Upper lobe of right lung (tissue), 1 donor: ENCODE measurements at regions not wholly inside any gene's neighbourhood (a gene's known extent, or its start where the extent isn't known, plus 50 kb on each side); places are given as distances from the start of the nearest gene placed in this dataset.

ENCODE experiments used
- ATAC-seq: fragments of 200-7000 bp; cut with Tn5 transposase; one replicate; pipeline ENCODE4 v1.9.1; 2020; ENCODE audit warnings: mild to moderate bottlenecking, moderate library complexity
- DNase-seq: peaks from one replicate; pipeline ENCODE4 v3.0.0-alpha.2; 2020
- H3K27ac ChIP-seq: fragments of 200-600 bp; one replicate; pipeline ENCODE4 v1.8.0; 2022
- H3K27me3 ChIP-seq: fragments of 200-600 bp; one replicate; pipeline ENCODE4 v1.8.0; 2022; ENCODE audit warnings: mild to moderate bottlenecking
- H3K36me3 ChIP-seq: fragments of 200-600 bp; one replicate; pipeline ENCODE4 v1.8.0; 2022
- H3K4me1 ChIP-seq: fragments of 200-600 bp; one replicate; pipeline ENCODE4 v1.8.0; 2022
- H3K4me3 ChIP-seq: fragments of 200-600 bp; one replicate; pipeline ENCODE4 v1.8.0; 2022; ENCODE audit warnings: mild to moderate bottlenecking
- H3K9me3 ChIP-seq: fragments of 200-600 bp; one replicate; pipeline ENCODE4 v1.8.0; 2022
- intact Hi-C: fragments of 100-400 bp; cut with DNase I; formaldehyde crosslinking; loops from one replicate; pipeline ENCODE4 v1.11.0; 2022
- TF ChIP-seq, protein P1 (sequence below): fragments of 200-600 bp; IDR thresholded peaks from one replicate; pipeline ENCODE4 v1.8.0; 2022; ENCODE audit warnings: antibody characterized with exemption
- donor health status: DM: no; HTN: yes; CAD: no; lungs with severe emphysema.

DNA sequence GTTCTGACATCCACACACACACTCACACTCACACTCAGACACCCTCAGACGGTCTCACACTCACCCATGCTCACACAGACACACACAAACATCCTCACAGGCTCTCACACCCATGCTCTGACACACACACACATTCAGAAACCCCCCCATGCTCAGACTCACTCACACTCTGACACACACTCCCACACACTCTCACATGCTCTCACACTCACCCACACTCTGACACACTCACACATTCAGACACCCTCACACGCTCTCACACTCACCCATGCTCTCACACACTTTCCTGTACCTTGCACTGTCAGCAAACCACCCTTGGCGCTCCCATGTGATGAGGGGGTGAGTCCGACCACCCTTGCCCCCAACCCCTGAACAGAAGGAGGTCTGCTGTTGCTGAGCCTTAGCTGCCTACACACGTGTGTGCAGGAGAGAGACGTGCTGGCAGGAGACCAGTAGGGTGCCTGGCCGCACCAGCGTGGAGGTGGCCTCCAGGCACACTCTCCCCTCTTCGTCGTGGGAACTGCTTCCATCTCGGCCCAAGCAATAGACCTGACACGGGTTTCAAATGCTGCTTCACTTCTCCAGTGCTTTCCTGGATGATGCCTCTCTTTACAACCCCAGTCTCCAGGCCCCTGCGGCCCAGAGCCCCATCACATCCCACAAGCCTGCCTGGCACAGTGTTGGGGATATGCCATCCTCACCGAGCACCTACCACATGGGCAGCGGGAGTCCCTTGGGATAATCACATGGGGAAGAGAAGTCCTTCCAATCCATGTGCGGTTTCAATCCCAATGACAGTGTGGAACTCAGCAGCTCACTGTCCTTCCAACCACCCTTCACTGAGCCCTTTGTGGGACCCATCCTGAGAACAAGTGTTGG lies 267.8 kb upstream of the FOXF1 start:
- Histone ChIP-seq H3K27ac (no peak overlapping the region), H3K36me3 (no peaks in the 10 kb centered on the region), H3K4me3 (no peak overlapping the region), H3K9me3 (no peaks in the 10 kb centered on the region), H3K4me1 (no peaks in the 10 kb centered on the region), H3K27me3 (peaks cover 7% of the 10 kb centered on the region)
- peak; percentile 27 for ATAC-seq
- TF ChIP-seq, protein P1, sequence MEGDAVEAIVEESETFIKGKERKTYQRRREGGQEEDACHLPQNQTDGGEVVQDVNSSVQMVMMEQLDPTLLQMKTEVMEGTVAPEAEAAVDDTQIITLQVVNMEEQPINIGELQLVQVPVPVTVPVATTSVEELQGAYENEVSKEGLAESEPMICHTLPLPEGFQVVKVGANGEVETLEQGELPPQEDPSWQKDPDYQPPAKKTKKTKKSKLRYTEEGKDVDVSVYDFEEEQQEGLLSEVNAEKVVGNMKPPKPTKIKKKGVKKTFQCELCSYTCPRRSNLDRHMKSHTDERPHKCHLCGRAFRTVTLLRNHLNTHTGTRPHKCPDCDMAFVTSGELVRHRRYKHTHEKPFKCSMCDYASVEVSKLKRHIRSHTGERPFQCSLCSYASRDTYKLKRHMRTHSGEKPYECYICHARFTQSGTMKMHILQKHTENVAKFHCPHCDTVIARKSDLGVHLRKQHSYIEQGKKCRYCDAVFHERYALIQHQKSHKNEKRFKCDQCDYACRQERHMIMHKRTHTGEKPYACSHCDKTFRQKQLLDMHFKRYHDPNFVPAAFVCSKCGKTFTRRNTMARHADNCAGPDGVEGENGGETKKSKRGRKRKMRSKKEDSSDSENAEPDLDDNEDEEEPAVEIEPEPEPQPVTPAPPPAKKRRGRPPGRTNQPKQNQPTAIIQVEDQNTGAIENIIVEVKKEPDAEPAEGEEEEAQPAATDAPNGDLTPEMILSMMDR, result no peak
- no peak for DNase-seq
- intact Hi-C loops, result no loop called here

DNA sequence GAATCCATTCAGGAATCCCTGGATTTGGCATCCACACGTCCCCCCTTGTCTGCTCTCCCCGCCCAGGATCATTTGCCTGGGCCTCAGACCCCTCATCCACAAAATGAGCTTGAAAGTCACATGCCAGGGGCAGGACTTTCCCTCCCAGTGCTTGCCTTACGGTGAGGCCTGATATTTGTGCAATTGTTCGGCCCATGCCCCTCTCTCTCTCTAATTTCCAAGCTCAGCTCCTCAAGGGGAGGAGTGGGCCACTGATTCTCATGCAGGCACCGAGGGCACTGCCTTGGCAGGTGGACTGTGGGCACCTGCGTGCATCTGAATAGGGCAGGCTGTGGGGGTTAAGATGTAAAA lies 267.2 kb upstream of the FOXF1 start:
- Histone ChIP-seq H3K4me3 (no peak overlapping the region), H3K36me3 (no peaks in the 10 kb centered on the region), H3K4me1 (no peaks in the 10 kb centered on the region), H3K27ac (no peak overlapping the region), H3K9me3 (no peaks in the 10 kb centered on the region), H3K27me3 (peaks cover 7% of the 10 kb centered on the region)
- DNase-seq (no peak), ATAC-seq (no peak)
- intact Hi-C loops, result no loop called here
- TF ChIP-seq, protein P1, result no peak

DNA sequence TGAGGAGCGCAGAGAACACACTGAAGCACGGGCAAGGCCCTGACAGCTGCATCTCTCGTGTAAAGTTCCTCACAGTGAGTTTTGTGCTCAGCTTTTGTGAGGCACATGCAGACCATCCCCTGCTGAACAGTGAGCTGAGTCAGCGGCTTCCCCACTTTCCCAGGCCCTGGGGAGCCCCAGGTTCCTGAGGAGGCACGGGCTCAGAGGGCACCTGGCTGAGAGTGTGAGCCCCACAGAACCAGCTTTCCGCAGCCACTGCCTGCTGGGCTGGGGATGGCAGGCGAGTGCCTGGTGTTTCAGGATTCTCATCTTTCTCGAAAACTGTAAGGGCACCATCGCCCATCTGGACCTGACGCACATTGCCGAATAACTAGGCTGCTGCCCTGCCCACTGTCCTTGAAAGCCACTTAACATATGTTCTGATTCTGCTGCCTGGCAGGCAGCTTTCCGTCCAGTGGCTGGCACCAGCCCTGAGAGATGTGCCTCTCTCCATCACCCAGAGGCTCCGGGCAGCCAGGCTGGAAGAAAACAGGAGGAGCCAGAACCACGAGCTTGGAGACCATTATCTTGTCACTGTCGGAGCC lies 266.7 kb upstream of the FOXF1 start:
- DNase-seq, result no peak
- Histone ChIP-seq H3K4me3 (no peak overlapping the region), H3K27me3 (peaks cover 7% of the 10 kb centered on the region), H3K9me3 (no peaks in the 10 kb centered on the region), H3K36me3 (no peaks in the 10 kb centered on the region), H3K4me1 (no peaks in the 10 kb centered on the region), H3K27ac (peak overlapping the region; percentile 34)
- no peak for ATAC-seq
- intact Hi-C loops, result no loop called here
- TF ChIP-seq, protein P1, result no peak

GRCh38 chr16:86244158-86244557 lies 266.2 kb upstream of the FOXF1 start:
- H3K36me3 ChIP-seq, result no peaks in the 10 kb centered on the region
- H3K27me3 ChIP-seq, result peaks cover 7% of the 10 kb centered on the region
- intact Hi-C loops, result no loop called here
- H3K9me3 ChIP-seq, result no peaks in the 10 kb centered on the region
- TF ChIP-seq, protein P1, result no peak
- H3K4me1 ChIP-seq, result no peaks in the 10 kb centered on the region
- peak overlapping the region; percentile 34 for H3K27ac ChIP-seq
- DNase-seq (no peak), ATAC-seq (no peak)
- H3K4me3 ChIP-seq, result no peak overlapping the region

DNA sequence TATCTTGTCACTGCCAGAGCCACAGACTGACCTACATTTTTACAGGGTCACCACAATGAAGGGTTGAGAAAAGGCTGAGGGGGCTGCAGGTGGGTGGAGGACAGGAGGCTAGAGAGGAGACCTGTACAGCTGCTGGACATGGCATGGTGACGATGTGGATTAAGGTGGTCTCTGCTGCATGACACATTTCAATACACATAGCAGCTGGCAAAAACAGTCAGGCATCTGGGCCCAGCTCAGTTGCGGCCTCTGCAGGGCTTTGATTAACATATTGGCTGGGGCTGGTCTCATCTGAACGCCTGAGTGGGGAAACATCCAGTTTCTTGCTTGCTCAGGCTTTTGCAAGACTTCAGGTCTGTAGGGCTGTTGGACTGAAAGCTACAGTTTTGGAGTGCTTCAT lies 265.4 kb upstream of the FOXF1 start:
- ATAC-seq (no peak), DNase-seq (no peak)
- H3K36me3 ChIP-seq, result no peaks in the 10 kb centered on the region
- H3K9me3 ChIP-seq, result no peaks in the 10 kb centered on the region
- no peak overlapping the region for H3K4me3 ChIP-seq
- intact Hi-C loops, result no loop called here
- no peaks in the 10 kb centered on the region for H3K4me1 ChIP-seq
- TF ChIP-seq, protein P1, result no peak
- H3K27me3 ChIP-seq, result peaks cover 7% of the 10 kb centered on the region
- no peak overlapping the region for H3K27ac ChIP-seq
